HepG2 (cell line): ENCODE measurements at regions not wholly inside any gene's neighbourhood (a gene's known extent, or its start where the extent isn't known, plus 50 kb on each side); places are given as distances from the start of the nearest gene placed in this dataset.

ENCODE experiments used
- ATAC-seq: fragments of 200-7000 bp; cut with Tn5 transposase; 3 replicates; pipeline ENCODE4 v1.9.1; 2020; ENCODE audit warnings: mild to moderate bottlenecking, moderate library complexity
- BruUV-seq: library from RNA; stranded (reverse); fragments of 400-500 nt; replicated peaks from 2 replicates; lab custom pipeline; 2021; lab: Mats Ljungman, UMichigan
- CTCF ChIA-PET: fragments of 300-600 bp; formaldehyde crosslinking; extraction: SDS; loops from one replicate; lab custom pipeline; 2021; ENCODE audit warnings: low total read pairs, inconsistent platforms, low intra/inter-chr PET ratio; lab: Yijun Ruan, JAX
- POLR2A ChIA-PET: fragments of 350-600 bp; sonication (Branson Sonifier 250); formaldehyde crosslinking; loops from one replicate; lab custom pipeline; 2020; ENCODE audit warnings: antibody characterized with exemption, inconsistent platforms; lab: Yijun Ruan, JAX
- DNase-seq: peaks from one replicate; pipeline ENCODE4 v3.0.0-alpha.2; 2015; ENCODE audit warnings: low spot score
- FAIRE-seq: peaks from 3 replicates; lab custom pipeline; 2011; peaks lifted over from hg19 to GRCh38; lab: Jason Lieb, UNC
- H2AFZ ChIP-seq: one replicate; pipeline ENCODE4 v1.6.1; 2011; ENCODE audit warnings: low read length, inconsistent platforms
- H3K27ac ChIP-seq: fragments of 300-600 bp; 3 replicates; pipeline ENCODE4 v1.8.0; 2011; ENCODE audit warnings: mixed run types, mild to moderate bottlenecking, mixed read lengths, low read length, inconsistent platforms; ENCODE audit not compliant: insufficient read depth; ENCODE audit errors: extremely low read length
- H3K27me3 ChIP-seq, 2 experiments: fragments of 200-600 bp in 1 of 2; 2 replicates in 1 of 2; 3 replicates in 1 of 2; pipeline versions ENCODE4 v1.6.0 to v1.8.0; 2011; ENCODE audit warnings: low read length in 2 of 2, mild to moderate bottlenecking in 2 of 2, moderate library complexity in 2 of 2, inconsistent platforms in 1 of 2; ENCODE audit not compliant: insufficient read depth in 2 of 2, control insufficient read depth in 1 of 2
- H3K36me3 ChIP-seq, 2 experiments: fragments of 200-600 bp in 1 of 2; replicated peaks in 1 of 2; 2 replicates in 1 of 2; 3 replicates in 1 of 2; pipeline versions ENCODE4 v1.5.1 to v1.8.0; 2011; ENCODE audit warnings: low read length in 2 of 2, inconsistent platforms in 1 of 2; ENCODE audit not compliant: insufficient read depth in 2 of 2, control insufficient read depth in 1 of 2
- H3K4me1 ChIP-seq: 2 replicates; pipeline ENCODE4 v1.5.1; 2012; ENCODE audit warnings: low read length, inconsistent platforms; ENCODE audit not compliant: insufficient read depth
- H3K4me2 ChIP-seq: 2 replicates; pipeline ENCODE4 v1.6.0; 2011; ENCODE audit warnings: low read depth, low read length, inconsistent platforms
- H3K4me3 ChIP-seq, 3 experiments: fragments of 200-600 bp in 1 of 3; sonication (generic), shearing (Covaris generic) in 1 of 3; replicated peaks in 1 of 3; 2 replicates each; pipeline ENCODE4 v1.5.1; 2011 to 2016; ENCODE audit warnings: low read length in 3 of 3, inconsistent platforms in 2 of 3, low read depth in 2 of 3, mild to moderate bottlenecking in 2 of 3, control low read depth in 1 of 3, mixed read lengths in 1 of 3; ENCODE audit not compliant: insufficient read depth in 1 of 3
- H3K79me2 ChIP-seq: one replicate; pipeline ENCODE4 v1.6.1; 2011; ENCODE audit warnings: low read length, inconsistent platforms; ENCODE audit not compliant: insufficient read depth
- H3K9ac ChIP-seq: 2 replicates; pipeline ENCODE4 v1.6.0; 2011; ENCODE audit warnings: mild to moderate bottlenecking, low read depth, low read length, inconsistent platforms; ENCODE audit not compliant: insufficient read depth
- H3K9me3 ChIP-seq: 2 replicates; pipeline ENCODE4 v1.5.1; 2012; ENCODE audit warnings: mild to moderate bottlenecking, low read length
- H4K20me1 ChIP-seq: 2 replicates; pipeline ENCODE4 v1.6.0; 2011; ENCODE audit warnings: inconsistent platforms, mild to moderate bottlenecking, low read length, moderate library complexity; ENCODE audit not compliant: insufficient read depth
- ASH2L ChIP-seq: fragments of 300-600, 200-600 bp; sonication (generic); IDR thresholded peaks from 2 replicates; pipeline ENCODE4 v1.7.0; 2017; ENCODE audit warnings: low read depth, mild to moderate bottlenecking, moderate library complexity, mixed read lengths, low read length; ENCODE audit not compliant: insufficient read length
- ELF1 ChIP-seq: sonication (generic); formaldehyde crosslinking; IDR thresholded peaks from 2 replicates; pipeline ENCODE4 v1.4.0; 2020; ENCODE audit warnings: missing genetic modification reagents
- GABPA ChIP-seq, 2 experiments: IDR thresholded peaks; 2 replicates each; pipeline ENCODE4 v1.6.1; 2011 to 2016; ENCODE audit warnings: low read depth in 2 of 2, low read length in 1 of 2, missing biosample characterization in 1 of 2, missing genetic modification characterization in 1 of 2
- IRX3 ChIP-seq: sonication (generic); formaldehyde crosslinking; IDR thresholded peaks from 2 replicates; pipeline ENCODE4 v1.8.1; 2023; ENCODE audit warnings: mild to moderate bottlenecking, low read depth, missing genetic modification reagents, borderline replicate concordance
- MAFF ChIP-seq: IDR thresholded peaks from 2 replicates; pipeline ENCODE4 v1.6.1; 2011; ENCODE audit warnings: low read depth, low read length, improper control_type of control experiment
- NFE2L2 ChIP-seq: fragments of 150-350 bp; IDR thresholded peaks from 2 replicates; pipeline ENCODE4 v1.6.1; 2014; ENCODE audit warnings: low read length
- STAG1 ChIP-seq: sonication (generic); formaldehyde crosslinking; IDR thresholded peaks from 2 replicates; pipeline ENCODE4 v1.4.0; 2020; ENCODE audit warnings: missing genetic modification reagents
- XRCC5 ChIP-seq: fragments of 200-400 bp; formaldehyde crosslinking; optimal IDR thresholded peaks from 2 replicates; pipeline ENCODE3; 2017; ENCODE audit warnings: mild to moderate bottlenecking, low read length
- ZBTB10 ChIP-seq: sonication (generic); formaldehyde crosslinking; IDR thresholded peaks from 2 replicates; pipeline ENCODE4 v1.4.0; 2020; ENCODE audit warnings: missing genetic modification reagents, borderline replicate concordance
- ZNF280B ChIP-seq: sonication (generic); formaldehyde crosslinking; IDR thresholded peaks from 2 replicates; pipeline ENCODE4 v1.5.0; 2020; ENCODE audit warnings: missing genetic modification reagents, mild to moderate bottlenecking, borderline replicate concordance
- ZNF788 ChIP-seq: sonication (generic); formaldehyde crosslinking; IDR thresholded peaks from 2 replicates; pipeline ENCODE4 v1.5.0; 2020; ENCODE audit warnings: mild to moderate bottlenecking, missing genetic modification reagents, borderline replicate concordance
- WGBS: methylation state at CpG from one replicate; pipeline ENCODE4 v1.1.6; 2017; ENCODE audit warnings: low lambda C conversion rate; 5-methylcytosine and 5-hydroxymethylcytosine counted together
- in situ Hi-C: cut with HindIII; loops from 2 replicates; pipeline ENCODE4 v1.10.0; 2017; ENCODE audit warnings: low pct_unique_long_range_greater_than_20kb; ENCODE audit not compliant: extremely low pct_ligation_motif_present
- intact Hi-C: fragments of 100-400 bp; cut with micrococcal nuclease; formaldehyde crosslinking; loops from one replicate; pipeline ENCODE4 v1.10.0; 2022; ENCODE audit not compliant: unreplicated experiment

GRCh38 chr20:12596863-12597262, 411.9 kb upstream of the SPTLC3 start (continued):
- TF ChIP-seq XRCC5 (no peak), STAG1 (CRISPR knock-in tag) (no peak), MAFF (peak; percentile 93)

GRCh38 chr20:12597551-12597950, 411.2 kb upstream of the SPTLC3 start:
- TF ChIP-seq NFE2L2, result no peak
- TF ChIP-seq ZNF788 (CRISPR knock-in tag), result no peak
- no peak for TF ChIP-seq IRX3
- no peak for TF ChIP-seq ASH2L
- TF ChIP-seq ZBTB10 (CRISPR knock-in tag), result no peak
- no peak for TF ChIP-seq ELF1
- TF ChIP-seq GABPA (IDR thresholded peaks at IDR 0.05; ENCODE audit: low read depth, low read length), result no peak
- TF ChIP-seq GABPA (CRISPR knock-in tag; IDR thresholded peaks at IDR 0.05; ENCODE audit: low read depth), result no peak
- no peak for TF ChIP-seq ZNF280B (CRISPR knock-in tag)
- in situ Hi-C loops (loop anchor here (25.0 kb wide), 1 partner anchor 590 kb away; no protein-coding TSS in a partner anchor), intact Hi-C loops (loop anchor here (10.0 kb wide), 1 partner anchor 923 kb away; no protein-coding TSS in a partner anchor)
- ATAC-seq (no peak), FAIRE-seq (no peak), DNase-seq (no peak)
- 1% methylated on average over 3 of the region's 3 CpGs for WGBS
- no peaks in the 10 kb centered on the region for H3K36me3 ChIP-seq
- H4K20me1 ChIP-seq, result no peaks in the 10 kb centered on the region
- H2AFZ ChIP-seq, result no peak overlapping the region
- CTCF ChIA-PET, result no interaction called here
- no TSS peak for BruUV-seq
- H3K9ac ChIP-seq, result no peak overlapping the region
- no peaks in the 10 kb centered on the region; a peak in 1 of 5 replicates for H3K27me3 ChIP-seq
- H3K4me3 ChIP-seq, result no peak overlapping the region
- no peak overlapping the region for H3K27ac ChIP-seq
- H3K4me2 ChIP-seq, result no peak overlapping the region
- H3K4me1 ChIP-seq, result no peaks in the 10 kb centered on the region
- no peaks in the 10 kb centered on the region for H3K79me2 ChIP-seq
- POLR2A ChIA-PET, result no interaction called here
- H3K9me3 ChIP-seq, result no peaks in the 10 kb centered on the region
